ENCODE measurements at regions not wholly inside any gene's neighbourhood (a gene's known extent, or its start where the extent isn't known, plus 50 kb on each side); places are given as distances from the start of the nearest gene placed in this dataset.

GRCh38 chr7:46854958-46855473 lies 726.9 kb downstream of the TNS3 start:
- peak; percentile 25 for DNase-seq

GRCh38 chr7:46853451-46853850 lies 728.5 kb downstream of the TNS3 start:
- DNase-seq: no peak

GRCh38 chr7:46852795-46853194 lies 729.1 kb downstream of the TNS3 start:
- no peak for DNase-seq

GRCh38 chr7:46850563-46851330 lies 731.2 kb downstream of the TNS3 start:
- DNase-seq: no peak

GRCh38 chr7:46848944-46849343 lies 733.0 kb downstream of the TNS3 start:
- no peak for DNase-seq

GRCh38 chr7:46848311-46848710 lies 733.6 kb downstream of the TNS3 start:
- DNase-seq: no peak

GRCh38 chr7:46847126-46847525 lies 734.8 kb downstream of the TNS3 start:
- DNase-seq: no peak

- DNase-seq: no peak
Observed at GRCh38 chr7:46844486-46844885, 737.4 kb downstream of the TNS3 start.

- DNase-seq: no peak
Observed at GRCh38 chr7:46841248-46841647, 740.7 kb downstream of the TNS3 start.

GRCh38 chr7:46839651-46840050 lies 742.3 kb downstream of the TNS3 start:
- DNase-seq: no peak

GRCh38 chr7:46838463-46838862 lies 743.4 kb downstream of the TNS3 start:
- DNase-seq: no peak

GRCh38 chr7:46835556-46835955 lies 746.4 kb downstream of the TNS3 start:
- DNase-seq: no peak

- no peak for DNase-seq
Observed at GRCh38 chr7:46834921-46835320, 747.0 kb downstream of the TNS3 start.

- DNase-seq: no peak
Observed at GRCh38 chr7:46833197-46833596, 748.7 kb downstream of the TNS3 start.

- DNase-seq: no peak
Observed at GRCh38 chr7:46832136-46832535, 749.8 kb downstream of the TNS3 start.

- no peak for DNase-seq
Observed at GRCh38 chr7:46819819-46820218, 762.1 kb downstream of the TNS3 start.

- DNase-seq: no peak
Observed at GRCh38 chr7:46814516-46815250, 767.2 kb downstream of the TNS3 start.

GRCh38 chr7:46812101-46812675 lies 769.7 kb downstream of the TNS3 start:
- no peak for DNase-seq

GRCh38 chr7:46811529-46811928 lies 770.4 kb downstream of the TNS3 start:
- DNase-seq: peak; percentile 10

- DNase-seq: no peak
Observed at GRCh38 chr7:46810986-46811385, 770.9 kb downstream of the TNS3 start.

- no peak for DNase-seq
Observed at GRCh38 chr7:46809886-46810285, 772.0 kb downstream of the TNS3 start.

GRCh38 chr7:46806856-46807255 lies 775.1 kb downstream of the TNS3 start:
- DNase-seq: no peak

- DNase-seq: no peak
Observed at GRCh38 chr7:46802479-46802878, 779.4 kb downstream of the TNS3 start.

GRCh38 chr7:46791188-46791587 lies 790.7 kb downstream of the TNS3 start:
- DNase-seq: no peak
